Ishikawa (cell line): ENCODE measurements at regions not wholly inside any gene's neighbourhood (a gene's known extent, or its start where the extent isn't known, plus 50 kb on each side); places are given as distances from the start of the nearest gene placed in this dataset.

Experiments
- EP300 ChIP-seq: IDR thresholded peaks from 2 replicates; pipeline ENCODE4 v1.6.1; 2012; ENCODE audit warnings: borderline replicate concordance
- MAX ChIP-seq: IDR thresholded peaks from 2 replicates; pipeline ENCODE4 v1.6.1; 2012
- TCF12 ChIP-seq: IDR thresholded peaks from 2 replicates; pipeline ENCODE4 v1.6.1; 2012; ENCODE audit warnings: low read depth

GRCh38 chr6:156231026-156231765 is 546.0 kb upstream of the ARID1B start:
- TF ChIP-seq EP300 (no peak), MAX (no peak), TCF12 (no peak)
